ENCODE measurements at regions not wholly inside any gene's neighbourhood (a gene's known extent, or its start where the extent isn't known, plus 50 kb on each side); places are given as distances from the start of the nearest gene placed in this dataset.

GRCh38 chr1:5376538-5377247, 615.5 kb downstream of the NPHP4 start:
- DNase-seq, result no peak

GRCh38 chr1:5375481-5375880, 616.7 kb downstream of the NPHP4 start:
- no peak for DNase-seq

- DNase-seq, result no peak
Observed at GRCh38 chr1:5374192-5374591, 618.0 kb downstream of the NPHP4 start.

GRCh38 chr1:5373281-5373680, 618.9 kb downstream of the NPHP4 start:
- DNase-seq, result no peak

GRCh38 chr1:5371270-5371669, 621.0 kb downstream of the NPHP4 start:
- no peak for DNase-seq

- DNase-seq, result no peak
Observed at GRCh38 chr1:5370311-5370710, 621.9 kb downstream of the NPHP4 start.

- DNase-seq, result no peak
Observed at GRCh38 chr1:5369223-5369622, 623.0 kb downstream of the NPHP4 start.

- DNase-seq, result no peak
Observed at GRCh38 chr1:5368201-5368600, 624.0 kb downstream of the NPHP4 start.

- no peak for DNase-seq
Observed at GRCh38 chr1:5367306-5367705, 624.9 kb downstream of the NPHP4 start.

- no peak for DNase-seq
Observed at GRCh38 chr1:5365751-5366150, 626.5 kb downstream of the NPHP4 start.

- DNase-seq, result no peak
Observed at GRCh38 chr1:5364591-5364990, 627.6 kb downstream of the NPHP4 start.

- DNase-seq, result no peak
Observed at GRCh38 chr1:5354681-5355080, 637.5 kb downstream of the NPHP4 start.

- DNase-seq, result no peak
Observed at GRCh38 chr1:5351366-5351765, 640.9 kb downstream of the NPHP4 start.

- DNase-seq, result no peak
Observed at GRCh38 chr1:5349526-5349925, 642.7 kb downstream of the NPHP4 start.

- no peak for DNase-seq
Observed at GRCh38 chr1:5348732-5349465, 643.3 kb downstream of the NPHP4 start.

GRCh38 chr1:5347726-5348125, 644.5 kb downstream of the NPHP4 start:
- no peak for DNase-seq

GRCh38 chr1:5345556-5345955, 646.7 kb downstream of the NPHP4 start:
- DNase-seq, result no peak

GRCh38 chr1:5343256-5344020, 648.8 kb downstream of the NPHP4 start:
- DNase-seq, result no peak

- no peak for DNase-seq
Observed at GRCh38 chr1:5342830-5343229, 649.4 kb downstream of the NPHP4 start.

GRCh38 chr1:5342172-5342571, 650.1 kb downstream of the NPHP4 start:
- DNase-seq, result no peak

- no peak for DNase-seq
Observed at GRCh38 chr1:5341471-5341870, 650.8 kb downstream of the NPHP4 start.

- DNase-seq, result no peak
Observed at GRCh38 chr1:5340560-5341130, 651.6 kb downstream of the NPHP4 start.

- DNase-seq, result no peak
Observed at GRCh38 chr1:5338466-5338865, 653.8 kb downstream of the NPHP4 start.

Measured in left kidney (tissue), 1 donor.